HG03457 (cell line): ENCODE measurements at regions not wholly inside any gene's neighbourhood (a gene's known extent, or its start where the extent isn't known, plus 50 kb on each side); places are given as distances from the start of the nearest gene placed in this dataset.
"Not testable (repeated sequence)": the region's sequence is repeated elsewhere in the genome, so short reads cannot be mapped to it uniquely, and the experiment has no call there.

Experiments
- ATAC-seq: cut with Tn5 transposase; IDR thresholded peaks from one replicate; pipeline ENCODE4 v1.9.1; 2021; ENCODE audit warnings: moderate number of reproducible peaks; ENCODE audit not compliant: unreplicated experiment

DNA sequence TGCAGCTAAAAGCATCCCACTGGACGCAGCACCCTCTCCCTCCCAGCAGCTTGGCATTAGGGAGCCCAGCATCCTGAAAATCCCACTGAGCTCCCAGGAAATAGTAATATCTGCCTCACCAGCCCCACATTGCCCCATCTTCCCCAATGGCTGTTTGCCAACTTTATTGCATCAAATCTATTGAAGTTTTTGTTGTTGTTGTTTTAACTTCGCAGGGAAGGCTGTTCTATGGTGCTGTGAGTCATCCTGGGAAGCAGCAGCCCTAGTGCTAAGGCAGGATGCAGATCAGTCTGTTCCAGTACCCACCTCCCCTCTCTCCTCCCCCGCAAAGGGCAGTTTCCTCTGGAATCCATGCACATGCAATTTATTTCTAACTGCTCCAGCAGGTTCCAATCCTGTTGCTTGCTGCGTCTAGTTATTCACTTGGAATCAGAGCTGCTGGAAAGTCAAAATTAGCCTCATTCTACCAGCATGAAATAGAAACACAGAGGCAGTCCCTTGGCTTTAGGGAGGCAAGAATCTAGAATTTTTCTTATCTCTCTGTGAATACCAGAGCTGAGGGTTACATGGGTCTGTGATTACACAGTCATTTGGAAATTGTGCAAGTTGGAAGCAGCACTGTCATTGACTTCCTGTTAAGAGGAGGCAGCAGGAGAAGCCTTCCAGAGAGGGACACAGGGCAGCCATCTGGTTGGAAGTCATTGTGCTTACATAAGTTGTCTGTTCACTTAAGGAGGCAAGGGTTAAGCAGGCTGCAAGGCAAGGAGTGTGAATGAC lies 115.9 kb upstream of the CACUL1 start:
- no peak for ATAC-seq

DNA sequence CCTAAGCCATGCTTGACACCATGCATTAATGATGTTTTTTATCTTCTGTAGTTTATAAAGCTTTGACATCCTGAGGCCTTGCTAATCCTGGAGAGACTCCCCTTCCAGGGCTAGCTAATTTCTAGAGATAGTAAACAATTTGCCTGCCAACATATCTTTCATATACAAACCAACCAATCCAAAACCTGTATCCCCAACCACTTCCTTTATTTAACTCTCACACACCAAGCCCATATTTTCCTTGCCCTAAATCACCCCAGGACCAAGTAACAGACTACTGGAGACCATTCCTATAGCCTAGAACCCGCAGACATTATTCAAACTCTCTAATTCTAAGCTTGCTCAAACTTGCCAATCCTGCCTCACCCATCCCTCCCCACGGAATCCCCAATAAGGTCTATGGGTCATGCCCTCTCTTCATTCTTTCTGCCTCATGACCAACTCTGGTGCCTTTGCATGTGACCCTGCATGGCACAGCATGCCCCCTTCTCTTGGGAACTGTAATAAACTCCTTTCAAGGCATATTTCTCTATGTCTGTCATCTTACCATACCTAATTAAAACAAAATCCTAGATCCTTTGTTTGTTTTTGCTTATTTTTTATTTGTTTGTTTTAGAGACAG lies 116.6 kb upstream of the CACUL1 start:
- ATAC-seq, result no peak

DNA sequence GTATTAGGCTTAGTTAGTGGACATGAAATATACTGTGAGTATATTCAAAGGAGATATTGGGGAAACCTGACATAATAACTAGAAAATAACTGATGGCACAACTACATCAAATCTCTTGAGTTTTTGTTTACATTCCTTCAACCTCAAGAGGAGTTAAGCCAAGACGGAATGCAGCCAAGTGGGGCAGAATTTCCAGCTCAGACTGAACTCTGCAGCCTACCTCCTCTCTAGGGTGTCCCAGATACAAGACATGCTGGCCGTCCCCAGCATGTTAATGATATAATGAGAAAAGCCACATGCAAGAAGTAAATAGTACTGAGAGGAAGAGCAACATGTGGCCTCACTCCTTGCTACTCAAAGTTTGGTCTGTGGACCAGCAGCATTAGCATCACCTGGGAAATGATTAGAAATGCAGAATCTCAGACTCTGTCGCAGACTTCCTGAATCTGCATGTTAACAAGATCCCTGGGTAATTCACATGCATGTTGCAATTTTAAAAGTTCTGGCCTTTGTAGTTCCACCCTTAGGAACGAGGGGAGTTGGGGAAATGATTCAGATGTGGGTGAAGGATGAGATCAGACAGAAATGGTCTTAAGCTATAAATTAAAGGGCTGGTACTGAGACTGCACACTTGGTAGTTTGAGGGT lies 118.4 kb upstream of the CACUL1 start:
- ATAC-seq, result no peak

DNA sequence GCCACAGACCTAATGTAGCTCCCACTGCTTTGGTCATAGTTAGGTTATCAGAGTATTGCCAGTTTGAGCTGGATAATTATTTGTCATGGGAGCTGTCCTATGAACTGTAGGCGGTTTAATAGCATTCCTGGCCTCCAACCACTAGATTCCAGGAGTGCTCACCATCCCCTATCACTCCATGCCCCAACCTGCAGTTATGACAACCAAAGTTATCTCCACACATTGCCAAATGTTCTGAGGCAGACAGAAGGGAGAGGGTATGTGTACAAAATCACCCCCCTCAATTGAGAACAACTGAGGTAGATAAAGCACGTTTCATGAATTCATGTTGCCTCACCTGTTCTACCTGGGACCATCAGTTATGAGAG lies 119.0 kb upstream of the CACUL1 start:
- ATAC-seq, result no peak

DNA sequence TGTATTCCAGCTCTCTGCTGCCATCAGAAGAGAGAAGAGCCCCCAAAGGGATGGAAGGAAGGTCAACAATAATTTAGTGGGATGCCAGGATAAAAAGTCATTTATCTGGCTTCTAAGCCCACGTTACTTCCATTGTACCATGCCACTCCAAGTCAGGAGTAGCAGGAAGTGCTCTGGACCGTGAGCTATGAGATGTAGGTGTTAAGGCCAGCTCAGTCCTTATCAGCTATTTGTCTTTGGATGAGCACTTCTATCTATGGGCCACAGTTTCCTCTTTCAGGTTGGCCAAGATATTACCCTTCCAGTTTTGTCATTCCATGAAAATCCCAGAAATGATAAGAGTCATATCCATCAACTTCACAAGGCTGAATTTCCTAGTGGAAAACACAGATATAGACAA lies 119.4 kb upstream of the CACUL1 start:
- no peak for ATAC-seq

DNA sequence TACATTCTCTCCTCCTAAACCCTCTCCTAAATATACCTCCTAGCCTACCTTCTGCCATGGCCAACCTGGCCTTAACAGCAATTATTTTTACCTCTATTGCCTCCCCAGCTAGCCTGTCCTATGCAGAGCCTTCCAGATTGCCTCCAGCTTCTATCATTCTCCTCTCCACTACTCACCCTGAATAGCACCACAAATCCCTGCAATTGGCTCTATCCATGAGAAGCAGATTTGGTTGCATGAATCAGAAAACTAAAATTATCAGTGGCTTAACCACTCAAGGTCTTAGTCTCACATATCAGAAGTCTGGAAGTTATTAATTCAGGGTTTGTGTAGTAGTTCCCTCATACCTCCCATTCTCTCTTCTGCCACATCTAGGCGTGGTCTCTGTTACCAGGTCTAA lies 120.3 kb upstream of the CACUL1 start:
- no peak for ATAC-seq

DNA sequence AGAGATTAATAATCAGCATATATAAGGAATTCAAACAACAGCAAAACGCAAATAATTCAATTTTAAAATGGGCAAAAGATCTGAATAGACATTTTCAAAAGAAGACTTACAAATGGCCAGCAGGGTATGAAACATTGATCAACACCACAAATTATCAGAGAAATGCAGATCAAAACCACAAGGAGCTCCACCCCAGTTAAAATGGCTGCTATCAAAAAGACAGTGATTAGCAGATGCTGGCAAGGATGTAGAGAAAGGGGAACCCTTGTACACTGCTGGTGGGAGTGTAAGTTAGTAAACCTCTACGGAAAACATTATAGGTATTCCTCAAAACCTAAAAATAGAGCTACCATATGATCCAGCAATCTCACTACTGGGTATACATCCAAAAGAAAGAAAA lies 128.0 kb upstream of the CACUL1 start:
- ATAC-seq, result no peak

DNA sequence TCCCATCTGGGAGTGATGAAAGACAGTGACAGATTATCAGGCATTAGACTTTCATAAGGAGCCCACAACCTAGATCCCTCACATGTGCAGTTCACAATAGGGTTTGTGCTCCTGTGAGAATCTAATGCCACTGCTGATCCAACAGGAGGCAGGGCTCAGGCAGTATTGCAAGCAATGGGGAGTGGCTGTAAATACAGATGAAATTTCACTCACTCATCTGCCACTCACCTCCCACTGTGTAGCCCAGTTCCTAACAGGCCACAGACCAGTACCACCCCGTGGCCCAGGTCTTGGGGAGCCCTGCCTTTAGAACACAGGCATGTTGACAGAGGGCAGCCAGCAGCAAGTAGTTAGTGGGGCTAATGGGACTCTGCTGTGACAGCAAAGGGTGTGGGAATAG lies 137.3 kb upstream of the NANOS1 start:
- ATAC-seq, result no peak

DNA sequence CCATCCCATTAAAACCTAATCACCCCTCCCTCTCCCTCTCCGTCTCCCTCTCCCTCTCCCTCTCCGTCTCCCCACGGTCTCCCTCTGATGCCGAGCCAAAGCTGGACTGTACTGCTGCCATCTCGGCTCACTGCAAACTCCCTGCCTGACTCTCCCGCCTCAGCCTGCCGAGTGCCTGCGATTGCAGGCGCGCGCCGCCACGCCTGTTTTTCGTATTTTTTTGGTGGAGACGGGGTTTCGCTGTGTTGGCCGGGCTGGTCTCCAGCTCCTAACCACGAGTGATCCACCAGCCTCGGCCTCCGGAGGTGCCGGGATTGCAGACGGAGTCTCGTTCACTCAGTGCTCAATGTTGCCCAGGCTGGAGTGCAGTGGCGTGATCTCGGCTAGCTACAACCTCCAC lies 134.6 kb upstream of the NANOS1 start:
- ATAC-seq, result not testable (repeated sequence)

DNA sequence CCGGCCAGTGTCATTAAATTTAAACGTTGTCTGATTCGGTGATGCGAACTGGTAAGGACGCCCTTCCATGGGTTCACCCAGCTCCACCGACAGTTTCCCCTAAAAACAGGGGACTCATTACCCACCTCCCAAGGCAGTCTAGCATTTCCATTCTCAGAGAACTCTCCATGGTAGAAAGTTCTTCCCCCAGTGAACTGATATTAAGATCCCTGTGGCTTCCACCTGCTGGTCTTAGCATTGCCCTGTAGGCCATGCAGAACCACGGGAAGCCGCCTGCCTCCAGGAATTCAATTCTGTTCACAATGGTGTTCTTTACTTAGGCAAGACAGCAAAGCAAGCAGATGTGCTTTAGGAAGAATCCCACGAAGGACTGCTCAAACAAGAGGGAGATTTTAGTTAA lies 128.9 kb upstream of the NANOS1 start:
- ATAC-seq, result no peak

DNA sequence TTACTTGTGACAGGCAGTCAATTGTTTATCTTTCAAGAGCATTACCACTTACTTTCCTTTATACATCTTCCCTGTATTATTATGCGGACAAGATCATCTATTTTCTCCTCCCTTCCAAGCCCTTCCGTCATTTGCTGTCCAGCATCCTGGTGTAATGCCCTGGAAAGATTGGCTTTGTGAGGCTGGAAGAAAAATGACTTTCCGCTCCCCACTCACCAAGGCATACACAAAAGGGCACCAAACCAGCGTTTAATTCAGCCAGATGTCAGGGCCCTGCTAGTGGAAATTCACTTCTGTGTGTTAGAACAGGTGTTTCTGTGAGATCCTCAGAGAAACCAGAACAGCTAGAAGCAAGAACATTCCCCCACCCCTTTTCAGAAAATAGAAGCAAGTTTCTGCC lies 128.1 kb upstream of the NANOS1 start:
- no peak for ATAC-seq

DNA sequence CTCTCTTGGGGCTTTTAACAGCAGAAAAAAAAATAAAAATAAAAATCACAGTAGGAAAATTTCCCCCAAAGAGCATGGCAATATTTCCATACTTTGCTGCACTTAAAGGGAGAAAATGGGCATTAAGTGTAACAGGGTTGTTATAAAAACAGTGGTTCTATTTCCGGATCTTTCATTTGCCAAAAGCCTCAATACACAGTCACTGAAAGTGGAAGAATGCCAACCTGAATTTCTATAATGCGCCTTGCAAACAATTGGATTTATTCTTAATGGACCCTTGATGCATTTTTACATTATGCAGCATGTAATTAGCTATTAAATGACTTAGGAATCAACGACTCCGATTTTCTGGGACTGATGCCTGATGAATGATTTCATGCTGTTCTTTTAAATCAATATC lies 127.6 kb upstream of the NANOS1 start:
- no peak for ATAC-seq

DNA sequence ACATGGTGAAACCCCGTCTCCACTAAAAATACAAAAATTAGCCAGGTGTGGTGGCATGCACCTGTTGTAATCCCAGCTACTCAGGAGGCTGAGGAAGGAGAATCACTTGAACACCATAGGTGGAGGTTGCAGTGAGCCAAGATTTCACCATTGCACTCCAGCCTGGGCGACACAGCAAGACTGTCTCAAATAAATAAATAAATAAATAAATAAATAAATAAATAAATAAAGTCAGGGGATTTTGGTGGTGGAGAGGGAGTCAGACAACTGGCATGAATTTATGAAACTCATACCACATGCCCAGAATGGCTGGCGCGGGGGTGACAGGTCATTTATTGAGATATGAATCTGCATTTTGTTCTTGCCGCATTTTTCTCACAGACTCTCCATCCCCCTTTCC lies 126.9 kb upstream of the NANOS1 start:
- ATAC-seq, result not testable (repeated sequence)

DNA sequence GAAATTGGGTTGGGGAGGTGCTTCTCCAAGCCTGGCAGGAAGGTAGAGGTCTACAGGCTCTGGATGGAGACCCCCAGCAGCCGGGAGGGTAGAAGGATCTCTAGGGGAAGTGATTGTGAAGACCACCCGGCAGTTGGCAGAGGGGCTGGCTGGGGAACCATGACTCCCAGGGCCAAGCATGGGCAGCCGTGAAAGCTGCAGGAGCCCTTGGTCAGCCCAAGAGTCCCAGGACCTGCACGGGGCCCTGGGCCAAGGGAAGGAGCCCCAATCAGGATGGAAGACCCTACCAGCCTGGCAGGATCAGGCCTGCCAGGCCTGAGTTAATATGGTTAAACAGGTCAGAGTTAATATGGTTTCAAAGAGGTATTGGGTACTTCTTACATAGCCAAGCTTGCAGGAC lies 126.3 kb upstream of the NANOS1 start:
- no peak for ATAC-seq

DNA sequence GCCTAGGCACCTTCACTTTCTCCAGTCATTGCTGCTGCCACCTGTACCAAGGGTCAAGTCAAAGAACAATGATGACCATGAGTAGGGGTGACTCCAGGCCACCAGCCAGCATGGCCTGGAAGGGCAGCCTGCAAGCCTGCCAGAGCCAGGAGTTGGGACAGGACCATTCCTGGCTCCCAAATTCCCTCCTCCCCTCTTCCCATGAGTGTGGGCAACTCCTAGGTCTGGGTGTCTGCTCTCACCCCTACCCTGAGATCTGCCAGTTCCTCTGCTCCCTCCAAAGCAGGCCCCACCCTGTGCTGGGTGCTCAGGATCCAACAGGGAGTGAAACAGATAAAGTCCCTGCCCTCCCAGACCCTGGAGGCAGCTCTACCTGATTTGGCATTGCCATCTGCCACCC lies 125.8 kb upstream of the NANOS1 start:
- no peak for ATAC-seq

DNA sequence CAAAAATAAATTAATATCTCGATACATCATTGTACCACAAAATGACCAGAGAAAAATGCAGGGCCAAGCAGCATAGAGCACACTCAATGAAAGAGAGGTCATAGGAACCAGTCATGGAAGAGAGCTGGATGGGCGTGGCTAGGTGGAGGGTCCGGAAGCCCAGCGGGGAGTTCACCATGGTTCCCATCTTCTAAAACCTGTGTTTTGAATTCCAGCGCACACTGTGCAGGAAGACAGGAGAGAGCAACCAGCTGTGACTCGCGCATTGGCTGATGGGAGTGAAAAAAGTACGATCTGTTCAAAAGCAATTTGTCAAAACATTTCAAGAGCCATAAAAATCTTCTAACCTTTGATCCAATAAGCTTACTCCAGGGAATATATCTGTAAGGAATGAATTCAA lies 125.2 kb upstream of the NANOS1 start:
- no peak for ATAC-seq

DNA sequence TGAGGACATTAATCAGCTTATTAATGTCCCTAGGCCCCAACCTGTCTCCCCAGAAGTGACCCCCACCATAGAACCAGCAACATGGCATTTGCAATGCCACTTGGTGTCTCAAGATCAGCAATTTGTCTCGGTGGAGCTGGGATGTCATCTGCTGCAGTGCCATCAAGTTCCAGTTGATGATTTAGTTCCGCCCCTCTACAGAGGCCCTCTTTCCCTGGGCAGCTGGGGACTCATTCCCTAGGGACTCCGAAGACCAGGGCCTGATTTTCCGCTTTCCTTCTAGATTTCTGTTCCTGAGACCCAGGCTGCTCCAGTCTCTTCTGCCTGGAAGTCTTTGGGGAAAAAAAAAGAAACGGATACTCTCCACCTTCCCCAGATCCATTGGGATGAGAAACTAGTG lies 122.5 kb upstream of the NANOS1 start:
- no peak for ATAC-seq

DNA sequence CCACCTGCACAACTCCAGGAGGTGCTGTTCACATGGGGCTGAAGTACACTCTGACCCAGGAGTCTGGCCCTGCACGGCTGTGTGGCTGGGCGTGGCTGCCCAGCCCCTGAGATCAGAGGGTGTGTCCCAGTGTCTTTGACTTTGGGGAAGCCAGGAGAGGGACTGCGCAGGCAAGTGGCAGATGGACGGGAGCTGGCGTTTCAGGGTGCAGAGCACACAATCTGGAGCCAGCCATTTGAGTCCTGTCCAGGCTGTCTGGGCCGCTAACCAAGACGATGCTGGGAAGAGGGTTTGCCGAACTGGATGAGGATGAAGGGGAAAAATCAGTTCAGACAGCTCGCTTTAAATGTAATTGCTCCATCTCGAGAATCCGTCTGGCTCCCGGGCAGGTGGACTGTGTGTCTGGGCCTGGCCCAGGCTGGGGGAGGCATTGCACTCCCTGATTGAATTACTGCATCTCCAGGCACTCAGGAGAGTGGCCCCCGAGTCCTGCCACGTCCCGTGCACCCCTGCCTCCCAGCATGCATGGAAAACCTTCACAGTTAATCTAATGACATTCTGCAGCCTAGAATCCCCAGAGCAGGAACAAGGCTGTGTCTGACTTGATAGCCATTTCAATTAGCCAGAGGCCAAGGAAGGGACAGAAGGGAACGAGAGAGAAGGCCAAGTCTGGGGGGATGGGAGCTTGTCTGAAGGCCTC lies 120.8 kb upstream of the NANOS1 start:
- no peak for ATAC-seq

DNA sequence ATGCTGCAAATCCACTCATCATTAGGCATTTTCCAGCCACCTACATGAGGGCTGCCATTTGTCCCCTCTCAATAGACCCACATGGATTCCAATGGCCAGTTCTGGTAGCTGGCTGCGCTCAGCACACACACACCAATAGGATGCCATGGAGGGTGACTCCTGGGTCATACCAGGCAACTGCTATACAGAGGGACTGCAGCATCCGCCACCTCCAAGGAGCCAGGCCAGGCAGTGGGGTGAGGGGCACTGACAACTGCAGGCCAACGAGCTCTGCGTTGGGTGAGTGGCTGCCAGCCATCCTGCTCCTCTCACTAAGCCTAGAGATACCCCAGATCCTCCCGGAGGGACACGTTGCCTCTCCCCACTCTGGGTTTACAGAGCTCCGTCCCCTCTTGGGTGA lies 118.8 kb upstream of the NANOS1 start:
- ATAC-seq, result no peak

DNA sequence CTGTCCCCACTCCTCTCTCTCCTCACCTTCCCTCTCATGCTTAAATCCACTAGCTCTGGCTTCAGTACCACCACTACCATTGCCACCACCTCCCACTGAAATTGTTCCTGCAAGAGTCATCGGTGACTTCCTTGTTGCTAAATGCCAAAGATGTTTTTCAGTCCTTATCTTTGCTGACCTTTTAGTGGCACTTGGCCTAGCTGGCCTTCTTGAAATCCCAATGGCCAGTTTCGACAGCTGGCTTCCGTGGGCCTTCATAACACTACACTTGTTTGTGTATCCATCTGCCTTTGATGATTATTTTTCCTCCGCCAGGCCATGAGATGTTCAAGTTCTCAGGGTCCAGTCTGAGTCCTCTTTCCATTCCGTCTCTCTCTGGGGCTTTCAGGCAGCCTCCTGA lies 118.2 kb upstream of the NANOS1 start:
- no peak for ATAC-seq

DNA sequence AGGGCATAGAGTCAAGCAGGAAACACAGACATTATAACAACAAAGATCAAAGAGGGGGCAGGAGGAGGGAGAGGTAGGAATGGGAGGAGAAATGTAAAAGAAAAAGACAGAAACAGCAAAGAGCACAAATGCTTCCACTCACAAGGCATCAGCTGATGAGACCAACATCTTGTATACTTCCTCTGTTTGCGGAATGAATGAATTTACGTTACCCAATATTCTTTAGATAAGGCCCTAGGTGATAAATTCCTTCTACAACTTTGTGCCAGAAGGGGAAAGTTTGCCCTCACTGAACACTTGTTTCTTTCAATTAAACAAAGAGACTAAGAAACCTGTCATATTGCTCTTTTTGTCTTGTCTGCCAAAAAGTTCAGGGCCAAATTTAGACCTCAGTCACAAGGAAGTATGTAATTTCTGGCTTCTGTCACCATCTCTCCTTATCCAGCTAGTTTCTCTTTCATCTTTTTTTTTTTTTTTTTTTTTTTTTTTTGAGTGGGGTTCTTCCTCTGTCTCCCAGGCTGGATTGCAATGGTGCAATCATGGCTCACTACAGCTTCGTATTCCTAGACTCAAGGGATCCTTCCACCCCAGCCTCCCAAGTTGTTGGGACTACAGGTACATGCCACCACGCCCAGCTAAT lies 116.4 kb upstream of the NANOS1 start:
- ATAC-seq, result no peak
